Gastroesophageal sphincter (tissue), 3 donors: ENCODE measurements at regions not wholly inside any gene's neighbourhood (a gene's known extent, or its start where the extent isn't known, plus 50 kb on each side); places are given as distances from the start of the nearest gene placed in this dataset.

Experiments used
- EP300 ChIP-seq: sonication (generic); formaldehyde crosslinking; IDR thresholded peaks from one replicate; pipeline ENCODE4 v1.6.1; 2017; ENCODE audit warnings: antibody characterized with exemption, mild to moderate bottlenecking
- POLR2A ChIP-seq, 2 donors: fragments of 450-650 bp; IDR thresholded peaks; one replicate each; pipeline ENCODE4 v1.6.1; 2017; ENCODE audit warnings: antibody characterized with exemption in 2 of 2, mild to moderate bottlenecking in 2 of 2, moderate library complexity in 1 of 2
- TF ChIP-seq, protein P1 (sequence below), 4 experiments: fragments of 200-600 bp in 2 of 4; fragments of 450-650 bp in 2 of 4; sonication (generic) in 1 of 4; IDR thresholded peaks; one replicate each; pipeline ENCODE4 v1.5.1; 2017 to 2019; ENCODE audit warnings: antibody characterized with exemption in 4 of 4, mild to moderate bottlenecking in 2 of 4, moderate library complexity in 2 of 4

- TF ChIP-seq, protein P1, sequence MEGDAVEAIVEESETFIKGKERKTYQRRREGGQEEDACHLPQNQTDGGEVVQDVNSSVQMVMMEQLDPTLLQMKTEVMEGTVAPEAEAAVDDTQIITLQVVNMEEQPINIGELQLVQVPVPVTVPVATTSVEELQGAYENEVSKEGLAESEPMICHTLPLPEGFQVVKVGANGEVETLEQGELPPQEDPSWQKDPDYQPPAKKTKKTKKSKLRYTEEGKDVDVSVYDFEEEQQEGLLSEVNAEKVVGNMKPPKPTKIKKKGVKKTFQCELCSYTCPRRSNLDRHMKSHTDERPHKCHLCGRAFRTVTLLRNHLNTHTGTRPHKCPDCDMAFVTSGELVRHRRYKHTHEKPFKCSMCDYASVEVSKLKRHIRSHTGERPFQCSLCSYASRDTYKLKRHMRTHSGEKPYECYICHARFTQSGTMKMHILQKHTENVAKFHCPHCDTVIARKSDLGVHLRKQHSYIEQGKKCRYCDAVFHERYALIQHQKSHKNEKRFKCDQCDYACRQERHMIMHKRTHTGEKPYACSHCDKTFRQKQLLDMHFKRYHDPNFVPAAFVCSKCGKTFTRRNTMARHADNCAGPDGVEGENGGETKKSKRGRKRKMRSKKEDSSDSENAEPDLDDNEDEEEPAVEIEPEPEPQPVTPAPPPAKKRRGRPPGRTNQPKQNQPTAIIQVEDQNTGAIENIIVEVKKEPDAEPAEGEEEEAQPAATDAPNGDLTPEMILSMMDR (IDR thresholded peaks at IDR 0.05) = no peak
- TF ChIP-seq POLR2A (IDR thresholded peaks at IDR 0.05) = no peak
- no peak for TF ChIP-seq EP300
Measured at GRCh38 chr5:3265936-3266335, 329.7 kb upstream of the IRX1 start.
